Urothelium cell line (cell line): ENCODE measurements at regions not wholly inside any gene's neighbourhood (a gene's known extent, or its start where the extent isn't known, plus 50 kb on each side); places are given as distances from the start of the nearest gene placed in this dataset.
"Not testable (repeated sequence)": the region's sequence is repeated elsewhere in the genome, so short reads cannot be mapped to it uniquely, and the experiment has no call there.

Experiments used
- DNase-seq: peaks from one replicate; pipeline ENCODE4 v3.0.0; 2011; ENCODE audit warnings: low spot score, mixed read lengths
- FAIRE-seq: peaks from 2 replicates; lab custom pipeline; 2011; peaks lifted over from hg19 to GRCh38; lab: Jason Lieb, UNC

GRCh38 chr18:60067426-60068210 is 167.8 kb downstream of the PMAIP1 start:
- DNase-seq (no peak), FAIRE-seq (no peak)

- no peak for FAIRE-seq
- no peak for DNase-seq
Observed at GRCh38 chr18:60066219-60066975, 166.6 kb downstream of the PMAIP1 start.

- no peak for FAIRE-seq
Observed at GRCh38 chr18:60064271-60064670, 164.5 kb downstream of the PMAIP1 start.

GRCh38 chr18:60062831-60063230 is 163.0 kb downstream of the PMAIP1 start:
- not testable (repeated sequence) for FAIRE-seq, DNase-seq

More at GRCh38 chr18:60064271-60064670, 164.5 kb downstream of the PMAIP1 start:
- no peak for DNase-seq

GRCh38 chr18:60062396-60062795 is 162.6 kb downstream of the PMAIP1 start:
- FAIRE-seq (no peak), DNase-seq (no peak)

GRCh38 chr18:60060578-60060977 is 160.8 kb downstream of the PMAIP1 start:
- FAIRE-seq (no peak), DNase-seq (no peak)

- no peak for DNase-seq
- FAIRE-seq = no peak
Observed at GRCh38 chr18:60060026-60060425, 160.2 kb downstream of the PMAIP1 start.

- no peak for FAIRE-seq
- DNase-seq = no peak
Observed at GRCh38 chr18:60059216-60059615, 159.4 kb downstream of the PMAIP1 start.

GRCh38 chr18:60053747-60054304 is 154.0 kb downstream of the PMAIP1 start:
- DNase-seq (peak; percentile 78), FAIRE-seq (peak; percentile 37)

GRCh38 chr18:60050821-60051220 is 151.0 kb downstream of the PMAIP1 start:
- no peak for DNase-seq
- FAIRE-seq = no peak

- no peak for DNase-seq
- no peak for FAIRE-seq
Observed at GRCh38 chr18:60049172-60049571, 149.4 kb downstream of the PMAIP1 start.

- FAIRE-seq (no peak), DNase-seq (no peak)
Observed at GRCh38 chr18:60047556-60047955, 147.8 kb downstream of the PMAIP1 start.

GRCh38 chr18:60044290-60045006 is 144.7 kb downstream of the PMAIP1 start:
- FAIRE-seq (no peak), DNase-seq (peak; percentile 28)

GRCh38 chr18:60040971-60041370 is 141.2 kb downstream of the PMAIP1 start:
- DNase-seq (no peak), FAIRE-seq (no peak)

- no peak for DNase-seq
- FAIRE-seq = no peak
Observed at GRCh38 chr18:60038731-60039130, 138.9 kb downstream of the PMAIP1 start.

GRCh38 chr18:60027397-60027796 is 127.6 kb downstream of the PMAIP1 start:
- DNase-seq (no peak), FAIRE-seq (no peak)

- FAIRE-seq (no peak), DNase-seq (no peak)
Observed at GRCh38 chr18:60024857-60025256, 125.1 kb downstream of the PMAIP1 start.

GRCh38 chr18:60024345-60024744 is 124.5 kb downstream of the PMAIP1 start:
- no peak for FAIRE-seq
- no peak for DNase-seq

GRCh38 chr18:60022671-60023276 is 123.0 kb downstream of the PMAIP1 start:
- FAIRE-seq (no peak), DNase-seq (no peak)

GRCh38 chr18:60021556-60021955 is 121.8 kb downstream of the PMAIP1 start:
- DNase-seq = no peak
- FAIRE-seq = no peak
